Testis (tissue), 2 donors: ENCODE measurements at regions not wholly inside any gene's neighbourhood (a gene's known extent, or its start where the extent isn't known, plus 50 kb on each side); places are given as distances from the start of the nearest gene placed in this dataset.

Source experiments
- DNase-seq: peaks from one replicate; pipeline ENCODE4 v3.0.0-alpha.2; 2019
- H3K27ac ChIP-seq, 2 donors: fragments of 200-600 bp; sonication (generic); one replicate each; pipeline ENCODE4 v1.5.1; 2019
- H3K27me3 ChIP-seq: fragments of 200-600 bp; sonication (generic); one replicate; pipeline ENCODE4 v1.5.1; 2019
- H3K36me3 ChIP-seq: fragments of 200-600 bp; sonication (generic); one replicate; pipeline ENCODE4 v1.5.1; 2017; ENCODE audit warnings: low read depth; ENCODE audit errors: missing control alignments
- H3K4me1 ChIP-seq: fragments of 200-600 bp; sonication (generic); one replicate; pipeline ENCODE4 v1.5.1; 2019
- H3K4me3 ChIP-seq, 2 donors: fragments of 200-600 bp; sonication (generic); one replicate each; pipeline ENCODE4 v1.5.1; 2017 to 2019
- H3K9me3 ChIP-seq: fragments of 200-600 bp; sonication (generic); one replicate; pipeline ENCODE4 v1.5.1; 2017
- CTCF ChIP-seq, 3 experiments: fragments of 450-650 bp in 2 of 3; fragments of 200-600 bp in 1 of 3; sonication (generic) in 1 of 3; IDR thresholded peaks; one replicate each; pipeline ENCODE4 v1.5.1; 2016 to 2019; ENCODE audit warnings: antibody characterized with exemption in 3 of 3, mild to moderate bottlenecking in 2 of 3, moderate library complexity in 1 of 3
- POLR2A ChIP-seq: fragments of 450-650 bp; IDR thresholded peaks from one replicate; pipeline ENCODE4 v1.6.1; 2017; ENCODE audit warnings: antibody characterized with exemption, mild to moderate bottlenecking, moderate library complexity
- WGBS, 2 donors: methylation state at CpG; one replicate each; pipeline ENCODE4 v1.1.5; 2018; 5-methylcytosine and 5-hydroxymethylcytosine counted together
- intact Hi-C: fragments of 100-400 bp; cut with DNase I; formaldehyde crosslinking; loops from one replicate; pipeline ENCODE4 v1.15.1; 2023; ENCODE audit warnings: low total_unique reads

- H3K36me3 ChIP-seq, result no peaks in the 10 kb centered on the region
- no peaks in the 10 kb centered on the region for H3K4me1 ChIP-seq
- no peak overlapping the region for H3K4me3 ChIP-seq
- H3K27me3 ChIP-seq, result no peaks in the 10 kb centered on the region
- no peak overlapping the region for H3K27ac ChIP-seq
- WGBS, 2 donors, result 56 to 61% methylated on average over 4 of the region's 4 CpGs
- no peak for DNase-seq
- no peak for TF ChIP-seq CTCF (IDR thresholded peaks at IDR 0.05)
- no peak for TF ChIP-seq POLR2A
- intact Hi-C loops, result no loop called here
- no peaks in the 10 kb centered on the region for H3K9me3 ChIP-seq
Observed at GRCh38 chr18:65622436-65622835, 128.4 kb upstream of the CDH7 start.

- Histone ChIP-seq H3K4me3 (no peak overlapping the region), H3K4me1 (no peaks in the 10 kb centered on the region), H3K9me3 (no peaks in the 10 kb centered on the region), H3K27ac (no peak overlapping the region), H3K27me3 (no peaks in the 10 kb centered on the region), H3K36me3 (no peaks in the 10 kb centered on the region)
- DNase-seq, result no peak
- 88 to 95% methylated on average over 9 of the region's 9 CpGs for WGBS, 2 donors
- TF ChIP-seq CTCF (IDR thresholded peaks at IDR 0.05), result no peak
- no peak for TF ChIP-seq POLR2A
- intact Hi-C loops, result no loop called here
Observed at GRCh38 chr18:65620076-65620696, 130.6 kb upstream of the CDH7 start.

- 56 to 71% methylated on average over 3 of the region's 3 CpGs for WGBS, 2 donors
- intact Hi-C loops, result no loop called here
- no peak for DNase-seq
- Histone ChIP-seq H3K27me3 (no peaks in the 10 kb centered on the region), H3K9me3 (no peaks in the 10 kb centered on the region), H3K4me1 (no peaks in the 10 kb centered on the region), H3K4me3 (no peak overlapping the region), H3K27ac (no peak overlapping the region), H3K36me3 (no peaks in the 10 kb centered on the region)
- TF ChIP-seq CTCF (IDR thresholded peaks at IDR 0.05) (no peak), POLR2A (no peak)
Observed at GRCh38 chr18:65610939-65611338, 139.9 kb upstream of the CDH7 start.

- H3K4me1 ChIP-seq, result no peaks in the 10 kb centered on the region
- H3K27me3 ChIP-seq, result no peaks in the 10 kb centered on the region
- intact Hi-C loops, result no loop called here
- no peaks in the 10 kb centered on the region for H3K36me3 ChIP-seq
- no peak for DNase-seq
- no peaks in the 10 kb centered on the region for H3K9me3 ChIP-seq
- TF ChIP-seq POLR2A (no peak), CTCF (IDR thresholded peaks at IDR 0.05) (no peak)
- no peak overlapping the region for H3K27ac ChIP-seq
- no peak overlapping the region for H3K4me3 ChIP-seq
- WGBS, 2 donors, result 89 to 95% methylated on average over 1 of the region's 1 CpG
Observed at GRCh38 chr18:65608471-65608870, 142.3 kb upstream of the CDH7 start.

- Histone ChIP-seq H3K36me3 (no peaks in the 10 kb centered on the region), H3K4me3 (no peak overlapping the region), H3K27me3 (no peaks in the 10 kb centered on the region), H3K9me3 (no peaks in the 10 kb centered on the region), H3K27ac (no peak overlapping the region), H3K4me1 (no peaks in the 10 kb centered on the region)
- no peak for DNase-seq
- 77 to 84% methylated on average over 3 of the region's 3 CpGs for WGBS, 2 donors
- no peak for TF ChIP-seq POLR2A
- no peak for TF ChIP-seq CTCF (IDR thresholded peaks at IDR 0.05)
- intact Hi-C loops, result no loop called here
Observed at GRCh38 chr18:65607161-65607560, 143.7 kb upstream of the CDH7 start.
